ENCODE measurements at regions not wholly inside any gene's neighbourhood (a gene's known extent, or its start where the extent isn't known, plus 50 kb on each side); places are given as distances from the start of the nearest gene placed in this dataset.

DNA sequence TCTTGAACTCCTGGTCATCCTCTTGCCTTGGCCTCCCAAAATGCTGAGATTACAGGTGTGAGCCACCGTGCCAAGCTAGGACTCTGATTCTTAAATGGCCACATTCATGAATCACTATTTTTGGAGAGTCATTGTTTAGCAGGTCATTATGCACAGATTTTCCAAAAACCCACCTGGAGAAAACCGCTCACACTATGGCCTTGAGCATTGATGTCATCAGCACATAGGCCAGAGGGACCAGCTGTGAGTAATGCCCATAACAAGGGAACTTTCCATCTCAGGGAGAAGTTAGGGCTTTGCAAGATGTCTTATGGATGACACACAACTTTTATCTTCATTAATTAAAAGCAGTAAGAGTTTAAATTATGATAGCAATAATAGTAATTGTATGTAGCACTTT is 86.4 kb upstream of the KIF5B start:
- H3K4me1 ChIP-seq (replicated peaks in 1 of 2; ENCODE audit: control insufficient read depth in 2 of 2, insufficient read depth in 2 of 2, low read length in 2 of 2): peaks cover 4 to 10% of the 10 kb centered on the region in 2 experiments; a peak in 3 of 5 replicates
- H3K79me2 ChIP-seq (ENCODE audit: control insufficient read depth, insufficient read depth, low read length): no peaks in the 10 kb centered on the region
- CTCF ChIA-PET (ENCODE audit: low intra/inter-chr PET ratio): no interaction called here
- H3K9me1 ChIP-seq (ENCODE audit: control insufficient read depth, insufficient read depth, low read length): peaks cover 3% of the 10 kb centered on the region
- POLR2A ChIA-PET: no interaction called here
- FAIRE-seq: no peak
- no peak overlapping the region for H3K9ac ChIP-seq (ENCODE audit: insufficient read depth in 1 of 2, low read depth in 2 of 2, low read length in 2 of 2)
- TF ChIP-seq, protein P1, sequence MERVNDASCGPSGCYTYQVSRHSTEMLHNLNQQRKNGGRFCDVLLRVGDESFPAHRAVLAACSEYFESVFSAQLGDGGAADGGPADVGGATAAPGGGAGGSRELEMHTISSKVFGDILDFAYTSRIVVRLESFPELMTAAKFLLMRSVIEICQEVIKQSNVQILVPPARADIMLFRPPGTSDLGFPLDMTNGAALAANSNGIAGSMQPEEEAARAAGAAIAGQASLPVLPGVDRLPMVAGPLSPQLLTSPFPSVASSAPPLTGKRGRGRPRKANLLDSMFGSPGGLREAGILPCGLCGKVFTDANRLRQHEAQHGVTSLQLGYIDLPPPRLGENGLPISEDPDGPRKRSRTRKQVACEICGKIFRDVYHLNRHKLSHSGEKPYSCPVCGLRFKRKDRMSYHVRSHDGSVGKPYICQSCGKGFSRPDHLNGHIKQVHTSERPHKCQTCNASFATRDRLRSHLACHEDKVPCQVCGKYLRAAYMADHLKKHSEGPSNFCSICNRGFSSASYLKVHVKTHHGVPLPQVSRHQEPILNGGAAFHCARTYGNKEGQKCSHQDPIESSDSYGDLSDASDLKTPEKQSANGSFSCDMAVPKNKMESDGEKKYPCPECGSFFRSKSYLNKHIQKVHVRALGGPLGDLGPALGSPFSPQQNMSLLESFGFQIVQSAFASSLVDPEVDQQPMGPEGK (CRISPR knock-in tag; IDR thresholded peaks at IDR 0.05; ENCODE audit: borderline replicate concordance): no peak
- TF ChIP-seq RB1 (IDR thresholded peaks at IDR 0.05; ENCODE audit: low read depth) (no peak), LEF1 (IDR thresholded peaks at IDR 0.05) (no peak), EWSR1 (IDR thresholded peaks at IDR 0.05; ENCODE audit: borderline replicate concordance, low read depth, partially characterized antibody) (no peak)
- TF ChIP-seq, protein P2, sequence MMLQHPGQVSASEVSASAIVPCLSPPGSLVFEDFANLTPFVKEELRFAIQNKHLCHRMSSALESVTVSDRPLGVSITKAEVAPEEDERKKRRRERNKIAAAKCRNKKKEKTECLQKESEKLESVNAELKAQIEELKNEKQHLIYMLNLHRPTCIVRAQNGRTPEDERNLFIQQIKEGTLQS (IDR thresholded peaks at IDR 0.05): peak; percentile 8; the same call in 1 of the 2 replicates
- TF ChIP-seq, protein P2 (CRISPR knock-in tag; conservative IDR thresholded peaks at IDR 0.05): no peak
- H2AFZ ChIP-seq (ENCODE audit: low read depth, low read length): no peak overlapping the region
- WGBS (ENCODE audit: insufficient coverage, low coverage, missing lambda C conversion rate): 23% methylated on average over 2 of the region's 2 CpGs
- no peaks in the 10 kb centered on the region for H4K20me1 ChIP-seq (replicated peaks; ENCODE audit: control insufficient read depth, insufficient read depth, low read length)
- intact Hi-C loops (cut with micrococcal nuclease) (loop anchor here (10.0 kb wide), 1 partner anchor 88 kb away; the partner anchor contains the start of gene KIF5B), in situ Hi-C loops (cut with MboI) (no loop called here)
- BruUV-seq (replicated peaks): no TSS peak
- no peak for DNase-seq (ENCODE audit: extremely low read depth in 1 of 4, low spot score in 3 of 4)
- H3K27me3 ChIP-seq (ENCODE audit: control insufficient read depth in 2 of 2, insufficient read depth in 2 of 2, low read length in 2 of 2): no peaks in the 10 kb centered on the region; a peak in 1 of 5 replicates
- H3K4me3 ChIP-seq: no peak overlapping the region
- H3K36me3 ChIP-seq (ENCODE audit: control insufficient read depth, insufficient read depth, low read length): no peaks in the 10 kb centered on the region
- ATAC-seq: no peak
- no peak overlapping the region for H3K4me2 ChIP-seq (ENCODE audit: insufficient read depth, low read length)
- no peak overlapping the region for H3K27ac ChIP-seq (ENCODE audit: extremely low read depth, low read depth, low read length)
- no peaks in the 10 kb centered on the region for H3K9me3 ChIP-seq (replicated peaks; ENCODE audit: control insufficient read depth, insufficient read depth, low read depth, low read length)

Measured in K562 (cell line).